ENCODE measurements at regions not wholly inside any gene's neighbourhood (a gene's known extent, or its start where the extent isn't known, plus 50 kb on each side); places are given as distances from the start of the nearest gene placed in this dataset.

DNA sequence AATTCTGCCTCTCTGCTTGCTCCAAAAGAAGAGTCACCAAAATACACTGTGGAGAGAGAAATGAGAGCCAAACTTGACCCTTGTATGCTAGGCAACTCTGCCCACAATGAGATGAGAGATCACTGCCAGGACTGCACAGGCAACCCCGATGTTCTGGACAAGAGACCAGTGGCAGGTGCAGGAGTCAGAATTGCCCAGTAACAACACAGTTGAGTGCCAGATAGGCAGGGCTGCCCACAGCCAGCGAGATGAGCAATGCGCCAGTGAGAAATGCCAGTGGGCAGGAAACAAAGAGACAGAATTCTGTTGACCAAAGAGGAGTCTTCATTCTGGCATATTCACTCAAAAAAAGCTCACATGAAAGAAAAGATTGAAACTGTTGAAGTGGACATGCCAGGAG lies 570.7 kb downstream of the CAAP1 start:
- no peak for TF ChIP-seq RAD21 (IDR thresholded peaks at IDR 0.05; ENCODE audit: low read depth)
- no peak for TF ChIP-seq YY1 (IDR thresholded peaks at IDR 0.05; ENCODE audit: low read depth)
- TF ChIP-seq EP300 (IDR thresholded peaks at IDR 0.05; ENCODE audit: borderline replicate concordance) = no peak

All from Ishikawa (cell line).